Central memory CD8-positive, alpha-beta T cell (primary cell): ENCODE measurements at regions not wholly inside any gene's neighbourhood (a gene's known extent, or its start where the extent isn't known, plus 50 kb on each side); places are given as distances from the start of the nearest gene placed in this dataset.

Experiments
- ATAC-seq: fragments of 150-1000 bp; cut with Tn5 transposase; replicated peaks from 2 replicates; pipeline ENCODE4 v1.10.0; 2022; ENCODE audit warnings: mild to moderate bottlenecking, moderate FRiP score, moderate number of reproducible peaks; ENCODE audit not compliant: poor library complexity, severe bottlenecking; ENCODE audit errors: extremely low read depth
- DNase-seq, 2 donors: peaks; one replicate each; pipeline ENCODE4 v3.0.0; 2021; ENCODE audit warnings: low spot score in 2 of 2
- H3K27ac Mint-ChIP-seq: one replicate; pipeline ENCODE4 v1.8.0; 2022; ENCODE audit warnings: low read depth, mild to moderate bottlenecking, moderate library complexity, mixed read lengths
- H3K27me3 Mint-ChIP-seq: one replicate; pipeline ENCODE4 v1.8.0; 2022; ENCODE audit warnings: mixed read lengths
- H3K36me3 Mint-ChIP-seq: one replicate; pipeline ENCODE4 v1.8.0; 2022; ENCODE audit warnings: mild to moderate bottlenecking, moderate library complexity, mixed read lengths; ENCODE audit not compliant: insufficient read depth
- H3K4me1 Mint-ChIP-seq: one replicate; pipeline ENCODE4 v1.8.0; 2022; ENCODE audit warnings: mixed read lengths
- H3K4me3 Mint-ChIP-seq: one replicate; pipeline ENCODE4 v1.8.0; 2022; ENCODE audit warnings: mild to moderate bottlenecking, moderate library complexity, mixed read lengths
- H3K9me3 Mint-ChIP-seq: one replicate; pipeline ENCODE4 v1.8.0; 2022; ENCODE audit warnings: mixed read lengths

DNA sequence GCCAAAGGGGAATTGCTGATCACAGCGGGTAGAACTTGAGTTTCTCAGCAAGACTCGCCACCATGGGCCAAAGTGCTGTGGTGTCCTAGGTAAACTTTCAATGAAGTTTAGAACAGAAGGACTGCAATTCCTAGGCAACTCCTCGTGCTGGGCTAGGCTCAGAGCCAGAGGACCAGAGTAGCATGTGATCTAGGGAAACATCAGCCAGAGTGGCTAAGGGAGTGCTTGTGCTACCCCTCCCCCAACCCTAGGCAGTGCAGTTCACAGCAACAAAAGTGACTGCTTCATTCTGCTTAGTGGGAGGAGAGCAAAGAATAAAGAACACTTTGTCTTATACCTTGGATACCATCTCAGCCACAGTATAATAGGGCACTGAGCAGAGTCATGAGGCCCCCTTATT, 1658.6 kb upstream of the MIR17HG start:
- Mint-ChIP-seq H3K27me3 (no peaks in the 10 kb centered on the region), H3K9me3 (peaks cover 31% of the 10 kb centered on the region), H3K36me3 (no peaks in the 10 kb centered on the region), H3K4me1 (no peaks in the 10 kb centered on the region), H3K27ac (no peak overlapping the region), H3K4me3 (no peak overlapping the region)
- DNase-seq = no peak
- ATAC-seq = no peak

- Mint-ChIP-seq H3K36me3 (no peaks in the 10 kb centered on the region), H3K27ac (no peak overlapping the region), H3K4me1 (no peaks in the 10 kb centered on the region), H3K4me3 (no peak overlapping the region), H3K27me3 (no peaks in the 10 kb centered on the region), H3K9me3 (peaks cover 30% of the 10 kb centered on the region)
- ATAC-seq (no peak), DNase-seq (no peak)
Observed at GRCh38 chr13:89694451-89694850, 1653.0 kb upstream of the MIR17HG start.

- H3K4me3 Mint-ChIP-seq = no peak overlapping the region
- no peaks in the 10 kb centered on the region for H3K4me1 Mint-ChIP-seq
- DNase-seq = no peak
- peaks cover 23% of the 10 kb centered on the region for H3K9me3 Mint-ChIP-seq
- no peak for ATAC-seq
- H3K36me3 Mint-ChIP-seq = no peaks in the 10 kb centered on the region
- no peak overlapping the region for H3K27ac Mint-ChIP-seq
- no peaks in the 10 kb centered on the region for H3K27me3 Mint-ChIP-seq
Observed at GRCh38 chr13:89695343-89696257, 1651.9 kb upstream of the MIR17HG start.

GRCh38 chr13:89701913-89702312, 1645.6 kb upstream of the MIR17HG start:
- Mint-ChIP-seq H3K9me3 (peaks cover 23% of the 10 kb centered on the region), H3K27me3 (no peaks in the 10 kb centered on the region), H3K4me3 (no peak overlapping the region), H3K27ac (no peak overlapping the region), H3K4me1 (no peaks in the 10 kb centered on the region), H3K36me3 (no peaks in the 10 kb centered on the region)
- no peak for DNase-seq
- ATAC-seq = no peak

- DNase-seq = no peak
- Mint-ChIP-seq H3K36me3 (no peaks in the 10 kb centered on the region), H3K9me3 (peaks cover 19% of the 10 kb centered on the region), H3K4me3 (no peak overlapping the region), H3K27ac (no peak overlapping the region), H3K4me1 (no peaks in the 10 kb centered on the region), H3K27me3 (no peaks in the 10 kb centered on the region)
- ATAC-seq = no peak
Observed at GRCh38 chr13:89704040-89704439, 1643.4 kb upstream of the MIR17HG start.

- H3K27me3 Mint-ChIP-seq = no peaks in the 10 kb centered on the region
- no peak for DNase-seq
- no peak overlapping the region for H3K4me3 Mint-ChIP-seq
- no peaks in the 10 kb centered on the region for H3K36me3 Mint-ChIP-seq
- ATAC-seq = no peak
- H3K27ac Mint-ChIP-seq = no peak overlapping the region
- no peaks in the 10 kb centered on the region for H3K4me1 Mint-ChIP-seq
- peaks cover 24% of the 10 kb centered on the region for H3K9me3 Mint-ChIP-seq
Observed at GRCh38 chr13:89708013-89708412, 1639.5 kb upstream of the MIR17HG start.

DNA sequence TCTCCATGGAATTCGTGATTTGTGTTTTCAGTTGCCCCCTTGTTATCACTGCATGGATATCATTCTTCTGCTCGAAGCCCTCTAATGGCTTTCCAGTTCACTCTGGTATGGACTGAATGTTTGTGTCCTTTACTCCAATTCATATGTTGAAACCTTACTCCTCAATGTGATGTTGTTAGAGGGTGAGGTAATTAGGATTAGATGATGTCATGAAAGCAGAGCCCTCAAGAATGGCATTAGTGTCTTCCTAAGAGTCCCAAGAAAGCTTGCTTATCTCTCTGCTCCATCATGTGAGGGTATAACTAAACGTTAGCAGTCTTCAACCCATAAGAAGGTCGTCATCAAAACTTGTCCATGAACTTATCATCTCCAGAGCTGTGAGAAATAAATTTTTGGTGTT, 1626.3 kb upstream of the MIR17HG start:
- Mint-ChIP-seq H3K36me3 (no peaks in the 10 kb centered on the region), H3K4me3 (no peak overlapping the region), H3K27ac (no peak overlapping the region), H3K4me1 (no peaks in the 10 kb centered on the region), H3K27me3 (no peaks in the 10 kb centered on the region), H3K9me3 (peaks cover 26% of the 10 kb centered on the region)
- DNase-seq (no peak), ATAC-seq (no peak)

GRCh38 chr13:89726690-89727435, 1620.6 kb upstream of the MIR17HG start:
- no peak overlapping the region for H3K4me3 Mint-ChIP-seq

GRCh38 chr13:89733829-89734228, 1613.7 kb upstream of the MIR17HG start:
- no peak for ATAC-seq
- Mint-ChIP-seq H3K27me3 (no peaks in the 10 kb centered on the region), H3K36me3 (peaks cover 2% of the 10 kb centered on the region), H3K4me1 (no peaks in the 10 kb centered on the region), H3K4me3 (no peak overlapping the region), H3K27ac (no peak overlapping the region), H3K9me3 (peaks cover 31% of the 10 kb centered on the region)
- DNase-seq = no peak

More at GRCh38 chr13:89726690-89727435, 1620.6 kb upstream of the MIR17HG start:
- Mint-ChIP-seq H3K4me1 (no peaks in the 10 kb centered on the region), H3K9me3 (peaks cover 31% of the 10 kb centered on the region), H3K36me3 (no peaks in the 10 kb centered on the region), H3K27ac (no peak overlapping the region), H3K27me3 (no peaks in the 10 kb centered on the region)
- ATAC-seq (no peak), DNase-seq (no peak)

DNA sequence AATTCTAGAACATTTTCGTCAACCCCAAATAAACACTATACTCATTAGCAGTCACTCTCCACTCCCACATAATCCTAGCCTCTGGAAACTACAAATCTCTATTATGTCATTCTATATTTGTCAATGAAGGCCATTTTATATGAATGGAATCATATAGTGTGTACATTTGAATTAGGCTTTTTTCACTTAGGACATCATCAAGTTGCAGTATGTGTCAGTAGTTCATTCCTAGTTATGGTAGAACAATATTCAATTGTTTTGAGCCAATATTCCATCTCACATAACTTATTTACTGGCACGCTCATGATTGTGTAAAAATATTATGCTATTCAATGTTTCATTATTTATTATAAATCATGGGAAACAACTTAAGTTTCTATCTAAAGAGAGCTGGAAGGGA, 1610.4 kb upstream of the MIR17HG start:
- no peak for ATAC-seq
- H3K27ac Mint-ChIP-seq = no peak overlapping the region
- peaks cover 2% of the 10 kb centered on the region for H3K36me3 Mint-ChIP-seq
- H3K9me3 Mint-ChIP-seq = peaks cover 18% of the 10 kb centered on the region
- H3K4me1 Mint-ChIP-seq = no peaks in the 10 kb centered on the region
- no peak overlapping the region for H3K4me3 Mint-ChIP-seq
- DNase-seq = no peak
- no peaks in the 10 kb centered on the region for H3K27me3 Mint-ChIP-seq

GRCh38 chr13:89738072-89738471, 1609.4 kb upstream of the MIR17HG start:
- Mint-ChIP-seq H3K36me3 (peaks cover 2% of the 10 kb centered on the region), H3K4me3 (no peak overlapping the region), H3K27me3 (no peaks in the 10 kb centered on the region), H3K4me1 (no peaks in the 10 kb centered on the region), H3K27ac (no peak overlapping the region), H3K9me3 (peaks cover 10% of the 10 kb centered on the region)
- DNase-seq (no peak), ATAC-seq (no peak)

DNA sequence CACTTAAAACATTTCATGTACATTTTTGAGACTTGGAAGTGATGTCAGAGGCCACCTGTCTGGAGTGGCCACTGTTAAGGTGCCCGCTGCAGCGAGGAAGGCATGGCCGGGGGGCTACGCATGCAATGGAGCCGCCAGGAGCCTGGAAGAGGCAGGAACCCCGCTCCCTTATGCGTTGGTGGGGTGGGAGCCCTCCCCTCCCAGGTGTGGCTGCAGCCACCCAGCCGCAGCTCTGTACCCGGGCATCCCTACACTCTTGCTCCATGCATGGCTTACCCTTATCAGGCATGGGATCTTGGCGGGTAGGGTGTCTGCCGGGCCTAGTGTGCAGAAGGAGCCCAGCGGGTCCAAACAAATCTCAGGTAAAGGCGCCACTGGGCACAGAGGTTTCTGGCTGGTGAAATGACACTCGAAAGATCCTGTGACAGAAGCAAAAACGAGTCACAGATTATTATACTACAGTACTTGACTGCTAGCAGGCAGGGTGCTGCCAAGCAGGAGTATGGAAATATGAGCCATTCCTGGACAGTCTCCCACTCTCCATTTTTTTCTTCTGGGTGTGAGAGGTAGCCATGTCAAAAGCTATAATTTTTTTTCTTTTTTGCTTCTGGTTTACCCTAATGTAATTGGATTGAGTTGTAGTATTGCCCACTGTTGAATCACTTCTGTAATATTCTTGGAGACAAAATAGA, 1606.3 kb upstream of the MIR17HG start:
- Mint-ChIP-seq H3K9me3 (peaks cover 10% of the 10 kb centered on the region), H3K27me3 (no peaks in the 10 kb centered on the region), H3K4me3 (no peak overlapping the region), H3K27ac (no peak overlapping the region), H3K36me3 (peaks cover 2% of the 10 kb centered on the region), H3K4me1 (no peaks in the 10 kb centered on the region)
- ATAC-seq (no peak), DNase-seq (no peak)
